Activated naive CD4-positive, alpha-beta T cell treated with anti-CD3 and anti-CD28 coated beads for 36 hours (primary cell): ENCODE measurements at regions not wholly inside any gene's neighbourhood (a gene's known extent, or its start where the extent isn't known, plus 50 kb on each side); places are given as distances from the start of the nearest gene placed in this dataset.

ENCODE experiments used
- CTCF ChIA-PET: fragments of 350-600 bp; sonication (Branson Sonifier 250); formaldehyde crosslinking; loops from one replicate; lab custom pipeline; 2021; ENCODE audit warnings: antibody characterized with exemption; lab: Charles Lee
- DNase-seq: peaks from one replicate; pipeline ENCODE4 v3.0.0-alpha.2; 2020
- H3K27ac Mint-ChIP-seq: one replicate; pipeline ENCODE4 v1.8.0; 2021; ENCODE audit warnings: mild to moderate bottlenecking, mixed read lengths
- H3K27me3 Mint-ChIP-seq: one replicate; pipeline ENCODE4 v1.8.0; 2021; ENCODE audit warnings: low read depth, mixed read lengths
- H3K36me3 Mint-ChIP-seq: one replicate; pipeline ENCODE4 v1.8.0; 2021; ENCODE audit warnings: low read depth, mixed read lengths
- H3K4me1 Mint-ChIP-seq: one replicate; pipeline ENCODE4 v1.8.0; 2021; ENCODE audit warnings: low read depth, mixed read lengths
- H3K4me3 Mint-ChIP-seq: one replicate; pipeline ENCODE4 v1.8.0; 2021; ENCODE audit warnings: mild to moderate bottlenecking, moderate library complexity, mixed read lengths
- H3K9me3 Mint-ChIP-seq: one replicate; pipeline ENCODE4 v1.8.0; 2021; ENCODE audit warnings: mixed read lengths
- intact Hi-C: fragments of 100-400 bp; cut with micrococcal nuclease; formaldehyde crosslinking; loops from one replicate; pipeline ENCODE4 v1.15.1; 2023

- peaks cover 4% of the 10 kb centered on the region for H3K9me3 Mint-ChIP-seq
- no peak overlapping the region for H3K27ac Mint-ChIP-seq
- CTCF ChIA-PET: no interaction called here
Observed at GRCh38 chr2:71748227-71748626, 294.9 kb downstream of the DYSF start.

GRCh38 chr2:71747559-71747958, 294.2 kb downstream of the DYSF start:
- no peak for DNase-seq
- peaks cover 23% of the 10 kb centered on the region for H3K27me3 Mint-ChIP-seq
- no peaks in the 10 kb centered on the region for H3K4me1 Mint-ChIP-seq
- H3K9me3 Mint-ChIP-seq: peaks cover 4% of the 10 kb centered on the region
- no peak overlapping the region for H3K27ac Mint-ChIP-seq
- CTCF ChIA-PET: interaction anchor here (0.5 kb wide), 1 partner anchor 29 kb away, joined by 3 read pairs; no protein-coding TSS in a partner anchor
- intact Hi-C loops: no loop called here
- no peak overlapping the region for H3K4me3 Mint-ChIP-seq
- H3K36me3 Mint-ChIP-seq: no peaks in the 10 kb centered on the region

More at GRCh38 chr2:71748227-71748626, 294.9 kb downstream of the DYSF start:
- intact Hi-C loops: no loop called here
- no peak overlapping the region for H3K4me3 Mint-ChIP-seq
- no peak for DNase-seq
- peaks cover 23% of the 10 kb centered on the region for H3K27me3 Mint-ChIP-seq
- H3K4me1 Mint-ChIP-seq: no peaks in the 10 kb centered on the region
- no peaks in the 10 kb centered on the region for H3K36me3 Mint-ChIP-seq

GRCh38 chr2:71746946-71747501, 293.7 kb downstream of the DYSF start:
- Mint-ChIP-seq H3K27me3 (peaks cover 22% of the 10 kb centered on the region), H3K27ac (no peak overlapping the region)
- CTCF ChIA-PET: interaction anchor here (0.5 kb wide), 1 partner anchor 30 kb away, joined by 3 read pairs; no protein-coding TSS in a partner anchor

GRCh38 chr2:71744781-71745180, 291.4 kb downstream of the DYSF start:
- intact Hi-C loops: no loop called here
- no peak overlapping the region for H3K4me3 Mint-ChIP-seq
- H3K36me3 Mint-ChIP-seq: no peaks in the 10 kb centered on the region
- no peaks in the 10 kb centered on the region for H3K4me1 Mint-ChIP-seq
- no peaks in the 10 kb centered on the region for H3K9me3 Mint-ChIP-seq
- H3K27ac Mint-ChIP-seq: no peak overlapping the region
- H3K27me3 Mint-ChIP-seq: peaks cover 19% of the 10 kb centered on the region
- CTCF ChIA-PET: no interaction called here
- no peak for DNase-seq

More at GRCh38 chr2:71746946-71747501, 293.7 kb downstream of the DYSF start:
- no peak overlapping the region for H3K4me3 Mint-ChIP-seq
- DNase-seq: no peak
- H3K4me1 Mint-ChIP-seq: no peaks in the 10 kb centered on the region
- peaks cover 4% of the 10 kb centered on the region for H3K9me3 Mint-ChIP-seq
- intact Hi-C loops: no loop called here
- H3K36me3 Mint-ChIP-seq: no peaks in the 10 kb centered on the region

GRCh38 chr2:71743995-71744675, 290.8 kb downstream of the DYSF start:
- no peaks in the 10 kb centered on the region for H3K36me3 Mint-ChIP-seq
- no peak for DNase-seq
- no peak overlapping the region for H3K27ac Mint-ChIP-seq
- no peaks in the 10 kb centered on the region for H3K4me1 Mint-ChIP-seq
- intact Hi-C loops: no loop called here
- H3K27me3 Mint-ChIP-seq: peaks cover 20% of the 10 kb centered on the region
- no peaks in the 10 kb centered on the region for H3K9me3 Mint-ChIP-seq
- CTCF ChIA-PET: no interaction called here
- no peak overlapping the region for H3K4me3 Mint-ChIP-seq

GRCh38 chr2:71742953-71743601, 289.7 kb downstream of the DYSF start:
- Mint-ChIP-seq H3K4me1 (no peaks in the 10 kb centered on the region), H3K27ac (no peak overlapping the region), H3K27me3 (peaks cover 15% of the 10 kb centered on the region), H3K4me3 (no peak overlapping the region), H3K36me3 (no peaks in the 10 kb centered on the region), H3K9me3 (no peaks in the 10 kb centered on the region)
- no peak for DNase-seq
- intact Hi-C loops: no loop called here
- CTCF ChIA-PET: no interaction called here

GRCh38 chr2:71736986-71737385, 283.6 kb downstream of the DYSF start:
- Mint-ChIP-seq H3K36me3 (no peaks in the 10 kb centered on the region), H3K4me3 (no peak overlapping the region), H3K9me3 (no peaks in the 10 kb centered on the region), H3K4me1 (no peaks in the 10 kb centered on the region), H3K27me3 (peaks cover 10% of the 10 kb centered on the region), H3K27ac (no peak overlapping the region)
- CTCF ChIA-PET: interaction anchor here (0.7 kb wide), 1 partner anchor 646 kb away, joined by 3 read pairs; no protein-coding TSS in a partner anchor
- intact Hi-C loops: no loop called here
- no peak for DNase-seq

- DNase-seq: no peak
- H3K9me3 Mint-ChIP-seq: no peaks in the 10 kb centered on the region
- H3K4me3 Mint-ChIP-seq: no peak overlapping the region
- H3K4me1 Mint-ChIP-seq: no peaks in the 10 kb centered on the region
- peaks cover 17% of the 10 kb centered on the region for H3K27me3 Mint-ChIP-seq
- H3K36me3 Mint-ChIP-seq: no peaks in the 10 kb centered on the region
- intact Hi-C loops: no loop called here
- no peak overlapping the region for H3K27ac Mint-ChIP-seq
- CTCF ChIA-PET: interaction anchor here (0.8 kb wide), 1 partner anchor 192 kb away, joined by 3 read pairs; no protein-coding TSS in a partner anchor
Observed at GRCh38 chr2:71736091-71736861, 282.9 kb downstream of the DYSF start.
